Activated gamma-delta T cell (primary cell): ENCODE measurements at regions not wholly inside any gene's neighbourhood (a gene's known extent, or its start where the extent isn't known, plus 50 kb on each side); places are given as distances from the start of the nearest gene placed in this dataset.

Experiments
- DNase-seq: peaks from one replicate; lab custom pipeline; 2025; lab: John Stamatoyannopoulos, UW

DNA sequence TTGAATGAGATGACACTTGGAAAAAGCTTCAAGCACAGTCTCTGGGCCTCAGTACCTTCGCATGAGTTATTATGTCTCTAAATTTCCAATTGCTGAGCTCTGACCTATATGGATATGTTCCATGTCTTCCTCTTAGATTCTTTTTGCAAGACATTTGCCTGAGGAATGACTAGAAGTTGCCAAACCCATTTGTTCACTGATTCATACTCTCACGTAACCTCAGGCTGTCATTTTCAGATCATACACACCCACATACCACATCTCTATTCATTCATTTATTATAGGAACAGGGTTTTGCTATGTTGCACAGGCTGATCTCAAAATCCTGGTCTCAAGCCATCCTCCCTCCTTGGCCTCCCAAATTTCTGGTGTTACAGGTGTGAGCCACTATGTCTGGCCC is 2137.1 kb upstream of the TENM3 start:
- no peak for DNase-seq

- no peak for DNase-seq
Observed at GRCh38 chr4:180106997-180107396, 2136.2 kb upstream of the TENM3 start.

DNA sequence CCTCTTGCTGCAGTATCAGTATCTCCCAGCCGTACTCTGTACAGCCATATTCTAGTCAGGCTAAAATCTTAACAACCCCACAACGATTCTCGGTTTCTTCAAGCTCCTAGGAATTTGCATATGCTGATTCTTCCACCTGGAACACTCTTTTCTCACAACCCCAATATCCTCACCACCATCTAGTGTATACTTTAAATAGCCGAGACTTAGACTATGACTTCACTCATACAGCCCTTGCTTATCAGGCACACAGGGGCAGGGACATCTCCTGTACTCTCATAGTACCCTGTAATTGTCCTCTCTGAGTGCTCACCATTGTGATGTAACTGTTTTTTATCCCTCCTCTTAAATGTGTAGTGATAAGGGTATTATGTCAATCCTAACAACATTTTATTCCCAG is 2126.4 kb upstream of the TENM3 start:
- no peak for DNase-seq

DNA sequence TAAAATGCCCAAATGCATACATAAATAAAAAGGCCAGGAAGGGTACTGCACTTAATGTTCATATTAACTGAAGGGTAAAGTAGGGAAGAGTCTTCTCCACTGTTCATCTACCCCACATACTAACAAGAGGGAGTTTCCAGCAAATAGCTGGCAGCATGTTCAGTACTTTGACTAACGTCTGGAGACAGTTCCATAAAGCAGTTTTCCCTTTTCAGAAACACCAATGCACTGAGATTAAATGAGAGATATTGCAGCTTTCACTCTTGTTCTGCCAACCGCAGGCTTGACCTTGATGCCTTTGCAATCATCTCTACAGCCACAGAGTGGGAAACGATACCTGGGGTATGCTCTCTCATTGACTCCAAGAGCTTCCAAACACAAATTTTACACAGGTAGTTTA is 2123.1 kb upstream of the TENM3 start:
- DNase-seq, result no peak

GRCh38 chr4:180134091-180134866 is 2108.9 kb upstream of the TENM3 start:
- no peak for DNase-seq

DNA sequence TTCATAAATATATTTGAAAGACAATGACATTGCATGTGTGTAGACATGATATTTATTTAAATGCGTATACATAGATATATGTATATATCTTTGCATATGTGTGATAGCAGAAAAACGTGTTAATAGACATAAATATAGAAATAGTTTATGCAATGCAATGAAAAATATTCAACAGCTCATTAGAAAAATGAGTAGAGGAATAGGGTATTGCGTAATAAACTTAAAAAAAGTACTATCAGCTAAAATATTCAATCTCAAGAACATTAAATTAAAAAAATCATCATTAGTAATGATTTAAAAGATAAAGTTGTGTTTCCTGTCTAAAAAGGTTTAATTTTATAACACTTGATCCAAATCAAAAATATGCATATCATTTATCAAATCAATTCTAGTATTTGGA is 2101.5 kb upstream of the TENM3 start:
- DNase-seq, result no peak

GRCh38 chr4:180148737-180149136 is 2094.5 kb upstream of the TENM3 start:
- DNase-seq, result no peak

DNA sequence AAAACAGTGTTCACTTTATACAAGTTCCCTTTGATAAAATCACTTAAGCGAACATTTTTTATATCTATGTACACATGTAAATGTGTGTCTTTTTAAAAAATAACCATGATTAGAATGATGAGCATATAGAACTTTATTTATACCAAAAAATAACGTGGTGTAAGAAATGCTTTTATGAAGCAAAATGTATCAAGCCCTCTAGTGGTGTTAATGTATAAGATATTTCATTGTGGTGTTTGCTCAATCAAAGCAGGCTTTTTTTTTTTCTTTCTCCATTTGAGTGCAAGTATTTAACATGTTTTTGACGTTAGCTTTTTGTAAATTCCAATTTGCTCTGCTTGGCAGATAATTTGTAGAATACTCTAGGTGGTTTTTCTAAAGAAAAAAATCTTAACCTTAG is 2092.4 kb upstream of the TENM3 start:
- DNase-seq, result no peak

DNA sequence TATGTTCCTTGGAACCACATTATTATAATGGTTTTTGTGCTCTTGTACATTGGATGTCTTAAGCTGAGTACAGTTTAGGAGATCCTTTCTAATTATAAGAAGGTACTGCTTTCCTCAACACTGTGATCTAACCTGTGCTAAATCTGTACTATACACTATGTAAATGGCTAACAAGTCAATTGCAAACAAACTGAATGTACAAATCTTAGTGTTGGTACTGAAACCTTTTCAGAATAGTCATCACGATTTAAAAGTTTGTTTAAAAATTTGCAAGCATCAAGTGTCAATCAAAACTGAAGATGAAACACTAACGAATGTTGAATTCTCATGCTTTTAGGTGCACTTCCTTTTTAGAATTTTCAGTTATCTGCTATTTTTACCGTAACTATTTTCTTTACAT is 2090.4 kb upstream of the TENM3 start:
- no peak for DNase-seq

DNA sequence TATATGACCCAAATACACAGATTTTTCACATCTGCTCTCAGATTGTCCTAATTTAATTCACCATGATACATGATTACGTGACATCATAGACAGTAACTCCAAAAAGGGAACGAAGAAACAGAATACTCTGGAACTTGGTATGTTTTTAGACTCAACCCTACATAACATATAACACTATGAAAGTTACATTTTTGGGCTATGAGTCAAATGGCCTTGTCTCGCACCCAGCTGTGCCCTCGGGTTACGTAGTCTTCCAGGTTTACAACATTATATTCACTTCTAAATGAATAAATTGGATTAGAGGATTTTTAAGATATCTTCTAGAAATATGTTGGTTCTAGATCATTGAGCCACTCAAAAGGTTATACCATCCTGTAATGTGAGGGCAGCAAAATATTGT is 2089.6 kb upstream of the TENM3 start:
- DNase-seq, result no peak

DNA sequence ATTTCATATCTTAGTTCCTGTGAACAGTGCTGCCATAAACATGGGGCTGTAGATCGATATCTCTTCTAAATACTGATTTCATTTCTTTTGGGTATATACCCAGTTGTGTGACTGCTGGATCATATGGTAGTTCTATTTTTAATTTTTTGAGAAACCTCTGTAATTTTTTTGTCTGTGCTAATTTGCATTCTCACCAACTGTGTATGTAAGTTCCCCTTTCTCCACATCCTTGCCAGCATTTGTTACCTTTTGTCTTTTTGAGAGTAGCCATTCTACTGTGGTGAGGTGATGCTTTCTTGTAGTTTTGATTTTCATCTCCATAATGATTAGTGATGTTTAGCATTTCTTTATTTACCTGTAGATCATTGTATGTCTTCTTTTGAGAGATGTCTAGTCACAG is 2086.5 kb upstream of the TENM3 start:
- DNase-seq, result no peak

DNA sequence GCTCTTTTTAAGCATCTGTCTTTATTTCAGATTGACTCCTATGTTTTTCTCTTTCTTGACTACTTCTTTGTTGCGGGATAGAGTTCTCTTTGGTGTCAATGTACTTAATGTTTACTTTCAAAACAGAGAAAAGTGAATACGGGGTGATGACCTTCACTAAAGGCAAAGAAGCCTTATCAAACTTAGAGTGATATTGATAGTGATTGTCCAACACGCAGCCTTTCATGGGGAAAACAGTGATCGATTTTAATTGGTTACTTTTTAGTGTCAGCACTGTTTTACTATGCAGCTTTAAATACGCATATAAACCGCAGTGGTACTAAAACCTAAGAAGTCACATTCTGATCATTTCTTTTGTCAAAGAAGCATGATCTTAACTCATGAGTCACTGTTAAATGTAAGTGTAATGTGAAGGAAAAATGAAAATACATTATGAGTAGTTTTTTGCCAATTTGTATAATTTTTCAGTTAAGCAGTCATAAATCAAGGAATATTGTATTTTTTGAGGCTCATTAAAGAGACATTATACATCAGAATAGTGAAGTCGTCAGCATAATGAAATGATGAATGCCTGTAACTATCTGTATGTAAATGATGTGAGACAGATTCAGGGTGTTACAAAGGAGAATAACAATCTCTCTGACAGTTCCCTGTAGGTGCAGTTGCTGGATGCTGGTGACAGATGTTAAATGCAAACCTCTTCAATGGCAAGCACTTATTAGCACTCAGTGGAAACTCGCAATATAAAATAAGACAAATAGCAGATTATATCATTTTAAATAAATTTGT is 2082.8 kb upstream of the TENM3 start:
- DNase-seq, result no peak

DNA sequence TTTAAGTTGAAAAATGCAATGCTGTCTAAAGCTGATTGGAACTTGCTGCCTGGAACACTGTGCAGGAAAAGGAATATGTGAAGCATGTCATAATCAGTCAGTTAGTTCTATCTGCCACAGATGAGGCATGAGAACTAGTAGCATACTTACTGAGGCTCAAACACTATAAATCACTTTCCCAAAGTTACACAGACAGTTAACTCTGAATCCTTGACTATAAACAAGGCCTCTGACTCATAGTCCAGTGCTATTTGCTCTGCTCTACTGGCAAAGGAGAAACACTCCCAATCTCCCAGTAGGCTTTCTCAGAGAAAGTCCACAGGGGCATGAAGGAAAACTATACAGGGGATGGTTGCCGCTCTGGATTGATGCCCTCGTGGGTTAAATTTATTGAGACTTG is 2078.4 kb upstream of the TENM3 start:
- no peak for DNase-seq

GRCh38 chr4:180169394-180169793 is 2073.8 kb upstream of the TENM3 start:
- no peak for DNase-seq

GRCh38 chr4:180169966-180170365 is 2073.2 kb upstream of the TENM3 start:
- DNase-seq, result no peak

DNA sequence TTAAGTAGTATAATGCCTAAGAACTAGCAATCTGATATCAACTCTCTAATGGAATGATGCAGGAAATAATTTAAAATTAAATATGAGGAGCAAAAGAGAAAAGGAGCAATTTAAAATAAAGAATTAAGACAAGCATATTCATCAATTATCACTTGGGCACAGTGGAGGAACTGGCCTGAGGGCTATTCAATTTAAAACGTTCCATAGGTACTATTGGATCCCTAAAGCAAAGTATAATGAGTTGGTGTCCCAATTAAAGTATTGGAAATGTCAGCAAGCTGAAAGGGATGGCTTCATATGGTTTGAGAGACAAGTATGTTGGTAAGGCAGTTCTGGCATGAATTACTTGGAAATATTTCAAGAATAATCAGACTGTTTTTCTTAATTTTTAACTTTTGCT is 2064.1 kb upstream of the TENM3 start:
- no peak for DNase-seq

DNA sequence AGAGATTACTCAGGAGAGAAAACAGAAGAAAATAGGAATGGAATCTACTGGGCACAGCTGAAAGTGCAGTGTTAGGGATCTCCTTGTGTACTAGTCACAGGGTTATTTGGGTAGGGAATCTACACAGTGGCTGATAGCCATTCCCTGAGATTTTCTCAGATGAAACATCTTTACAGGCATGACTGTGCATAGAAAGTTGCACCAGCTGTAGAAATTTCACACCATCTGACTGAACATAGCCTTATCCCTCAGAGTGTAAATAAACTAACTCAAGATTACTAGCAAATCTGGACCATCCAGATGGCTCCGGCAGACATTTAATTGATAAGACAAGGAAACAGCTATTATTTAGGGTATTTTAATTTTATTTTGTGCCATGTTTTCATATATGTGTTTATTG is 2053.5 kb upstream of the TENM3 start:
- no peak for DNase-seq

DNA sequence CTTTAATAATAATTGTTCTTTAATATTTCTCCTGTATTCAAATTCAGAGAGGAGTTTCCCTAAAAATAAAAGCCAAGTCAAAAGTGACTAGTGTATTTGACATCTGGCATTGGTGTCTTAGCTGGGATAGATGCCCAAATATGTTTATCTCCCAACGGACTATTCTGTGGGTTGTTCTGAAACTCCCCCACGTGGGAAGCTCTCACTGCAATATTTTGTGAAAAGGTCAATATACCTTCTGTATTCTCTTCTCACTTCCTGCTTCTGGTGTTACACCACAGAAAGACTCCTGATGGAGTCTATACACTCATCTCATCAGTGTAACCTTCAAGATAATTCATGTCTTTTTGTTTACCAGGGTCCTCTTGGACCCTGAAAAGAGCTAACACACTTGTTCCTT is 2052.8 kb upstream of the TENM3 start:
- DNase-seq, result no peak

DNA sequence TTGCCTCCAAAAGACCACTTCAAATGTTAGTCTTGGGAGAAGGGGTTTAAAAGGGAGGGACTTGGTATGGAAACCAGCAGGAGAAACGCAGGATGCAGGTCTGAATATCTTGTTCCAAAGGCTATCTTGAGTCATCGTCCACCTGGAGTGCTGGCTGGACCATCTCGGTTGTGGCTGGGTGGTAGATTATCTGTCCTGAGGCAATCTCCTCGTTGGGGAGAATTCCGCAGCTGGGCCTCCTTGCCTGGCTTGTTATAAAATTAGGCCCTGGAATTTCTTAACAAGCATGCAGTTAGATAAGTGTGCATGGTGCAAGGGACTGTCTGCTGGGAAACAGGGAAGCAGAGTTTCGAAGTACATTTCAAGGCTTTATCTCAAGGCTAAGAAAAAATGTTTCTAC is 2045.7 kb upstream of the TENM3 start:
- DNase-seq, result no peak

GRCh38 chr4:180203349-180203748 is 2039.9 kb upstream of the TENM3 start:
- DNase-seq, result no peak

DNA sequence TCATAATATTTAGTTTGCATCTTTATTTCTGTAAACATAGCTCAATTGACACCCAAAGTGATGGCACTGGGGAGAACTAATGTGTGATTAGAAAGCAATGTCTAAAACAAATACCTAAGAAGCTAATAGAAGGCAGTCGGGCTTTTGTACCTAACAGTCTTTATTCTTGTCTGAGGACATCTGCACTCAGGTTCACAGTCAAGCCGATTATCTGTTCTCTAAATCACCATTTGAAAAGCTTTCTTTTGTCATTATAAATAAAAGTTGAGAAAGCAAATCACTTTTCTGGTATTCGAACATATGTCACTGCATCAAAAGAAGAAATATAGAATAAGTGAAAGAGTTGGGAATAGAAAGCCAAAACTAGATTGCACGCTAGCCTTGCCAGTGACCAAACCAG is 2037.9 kb upstream of the TENM3 start:
- no peak for DNase-seq

GRCh38 chr4:180207921-180208320 is 2035.3 kb upstream of the TENM3 start:
- no peak for DNase-seq

DNA sequence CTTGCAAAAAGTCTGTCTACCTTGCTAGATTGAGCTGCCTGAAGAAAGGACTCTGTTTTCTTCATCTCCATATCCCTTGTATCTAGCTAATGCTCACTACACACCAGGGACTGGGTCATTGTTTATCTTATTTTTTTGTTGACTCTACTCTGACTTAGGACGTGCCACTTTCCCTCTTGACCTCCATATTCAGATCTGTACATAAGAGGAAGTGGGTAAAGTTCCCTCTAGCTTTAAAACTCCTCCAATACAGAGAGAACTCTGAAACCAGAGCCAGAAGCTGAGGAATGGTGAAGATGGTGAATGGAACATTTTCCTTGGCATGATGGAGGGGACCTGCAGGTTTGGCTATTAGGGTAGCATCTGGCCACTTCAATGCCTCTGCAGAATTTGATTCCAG is 2026.1 kb upstream of the TENM3 start:
- DNase-seq, result no peak

DNA sequence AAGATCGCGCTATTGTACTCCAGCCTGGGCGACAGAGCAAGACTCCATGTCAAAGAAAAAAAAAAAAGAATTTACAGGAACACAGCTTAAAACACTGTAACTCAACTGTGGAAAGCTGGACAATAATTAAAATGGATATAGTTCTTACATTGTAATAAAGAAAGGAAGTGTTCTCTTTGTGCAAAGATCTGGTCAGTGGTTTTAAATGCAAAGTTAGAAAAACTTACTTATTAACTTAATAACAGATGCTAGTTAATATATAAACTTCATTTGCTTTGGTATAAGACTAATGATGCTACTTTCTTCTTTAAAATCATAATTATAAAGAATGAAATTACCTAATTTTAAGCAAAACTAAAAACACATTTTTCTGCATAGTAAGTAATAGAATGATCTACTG is 2024.1 kb upstream of the TENM3 start:
- DNase-seq, result no peak
